ENCODE measurements at regions not wholly inside any gene's neighbourhood (a gene's known extent, or its start where the extent isn't known, plus 50 kb on each side); places are given as distances from the start of the nearest gene placed in this dataset.
A peak's percentile ranks its signal among the peaks of the same experiment; 100 is the strongest.

DNA sequence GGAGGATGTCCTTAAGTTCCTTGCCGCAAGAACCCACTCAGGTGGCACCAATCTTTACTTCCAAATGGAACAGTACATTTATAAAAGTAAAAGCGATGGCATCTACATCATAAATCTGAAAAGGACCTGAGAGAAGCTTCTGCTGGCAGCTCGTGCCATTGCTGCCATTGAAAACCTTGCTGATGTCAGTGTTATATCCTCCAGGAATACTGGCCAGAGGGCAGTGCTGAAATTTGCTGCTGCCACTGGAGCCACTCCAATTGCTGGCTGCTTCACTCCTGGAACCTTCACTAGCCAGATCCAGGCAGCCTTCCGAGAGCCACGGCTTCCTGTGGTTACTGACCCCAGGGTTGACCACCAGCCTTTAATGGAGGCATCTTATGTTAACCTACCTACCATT is 191.7 kb downstream of the TRIM27 start:
- peaks cover 13% of the 10 kb centered on the region for H3K4me1 Mint-ChIP-seq
- peaks cover 29% of the 10 kb centered on the region for H3K9me3 Mint-ChIP-seq
- intact Hi-C loops (cut with micrococcal nuclease): no loop called here
- no peak overlapping the region for H3K27ac Mint-ChIP-seq
- H3K4me3 Mint-ChIP-seq: no peak overlapping the region
- H3K36me3 Mint-ChIP-seq (ENCODE audit: low read depth): peaks cover 5% of the 10 kb centered on the region
- peaks cover 81% of the 10 kb centered on the region for H3K27me3 Mint-ChIP-seq
- no peak for DNase-seq

DNA sequence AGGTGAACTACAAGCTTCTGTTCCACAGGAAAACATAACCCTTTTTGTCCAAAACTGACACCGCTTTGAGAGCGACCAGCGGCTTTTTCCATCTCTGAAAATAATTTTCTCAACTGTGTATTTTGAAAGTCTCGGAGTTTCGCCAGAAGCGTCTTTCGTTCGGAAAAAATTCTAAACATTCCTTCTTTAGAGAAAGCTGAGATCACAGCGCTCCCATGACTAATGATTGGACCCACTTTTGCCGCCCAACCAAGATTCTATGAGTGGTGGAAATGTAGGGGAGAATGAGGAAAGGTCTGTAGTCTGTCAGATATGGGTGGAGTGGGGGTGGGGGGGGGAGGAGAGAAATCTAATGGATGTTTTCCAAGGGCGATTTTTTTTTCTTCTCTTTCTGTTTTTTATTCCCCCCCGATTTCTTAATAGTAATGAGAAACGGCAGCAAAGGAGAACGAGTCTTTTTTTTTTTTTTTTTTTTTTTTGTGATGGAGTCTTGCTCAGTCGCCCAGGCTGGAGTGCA is 189.3 kb downstream of the TRIM27 start:
- H3K27me3 Mint-ChIP-seq: peaks cover 81% of the 10 kb centered on the region
- intact Hi-C loops (cut with micrococcal nuclease): loop anchor here (2.0 kb wide), 1 partner anchor 32 kb away; no protein-coding TSS in a partner anchor

DNA sequence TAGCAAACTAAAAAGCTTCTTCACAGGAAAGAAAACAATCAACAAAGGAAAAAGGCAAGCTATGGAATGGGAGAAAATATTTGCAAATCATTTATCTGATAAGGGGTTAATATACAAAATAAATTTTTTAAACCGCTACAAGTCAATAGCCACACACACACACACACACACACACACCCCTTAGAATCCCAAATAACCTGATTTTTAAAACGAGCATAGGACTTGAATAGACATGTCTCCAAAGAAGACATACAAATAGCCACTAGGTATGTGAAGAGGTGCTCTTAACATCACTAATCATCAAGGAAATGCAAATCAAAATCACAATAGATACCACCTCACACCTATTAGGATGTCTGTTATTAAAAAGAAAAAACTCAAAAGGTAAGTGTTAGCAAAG is 187.7 kb downstream of the TRIM27 start:
- DNase-seq: no peak
- H3K27ac Mint-ChIP-seq: no peak overlapping the region
- peaks cover 46% of the 10 kb centered on the region for H3K9me3 Mint-ChIP-seq
- intact Hi-C loops (cut with micrococcal nuclease): loop anchor here (2.0 kb wide), 2 partner anchors 75 to 1441 kb away; no protein-coding TSS in a partner anchor
- peaks cover 12% of the 10 kb centered on the region for H3K36me3 Mint-ChIP-seq (ENCODE audit: low read depth)
- peaks cover 5% of the 10 kb centered on the region for H3K4me1 Mint-ChIP-seq
- no peak overlapping the region for H3K4me3 Mint-ChIP-seq
- peaks cover 74% of the 10 kb centered on the region for H3K27me3 Mint-ChIP-seq

More for the DNA sequence above, 189.3 kb downstream of the TRIM27 start:
- H3K36me3 Mint-ChIP-seq (ENCODE audit: low read depth): peaks cover 12% of the 10 kb centered on the region
- H3K9me3 Mint-ChIP-seq: peaks cover 48% of the 10 kb centered on the region
- no peak overlapping the region for H3K4me3 Mint-ChIP-seq
- H3K27ac Mint-ChIP-seq: no peak overlapping the region
- no peak for DNase-seq
- H3K4me1 Mint-ChIP-seq: peaks cover 9% of the 10 kb centered on the region

DNA sequence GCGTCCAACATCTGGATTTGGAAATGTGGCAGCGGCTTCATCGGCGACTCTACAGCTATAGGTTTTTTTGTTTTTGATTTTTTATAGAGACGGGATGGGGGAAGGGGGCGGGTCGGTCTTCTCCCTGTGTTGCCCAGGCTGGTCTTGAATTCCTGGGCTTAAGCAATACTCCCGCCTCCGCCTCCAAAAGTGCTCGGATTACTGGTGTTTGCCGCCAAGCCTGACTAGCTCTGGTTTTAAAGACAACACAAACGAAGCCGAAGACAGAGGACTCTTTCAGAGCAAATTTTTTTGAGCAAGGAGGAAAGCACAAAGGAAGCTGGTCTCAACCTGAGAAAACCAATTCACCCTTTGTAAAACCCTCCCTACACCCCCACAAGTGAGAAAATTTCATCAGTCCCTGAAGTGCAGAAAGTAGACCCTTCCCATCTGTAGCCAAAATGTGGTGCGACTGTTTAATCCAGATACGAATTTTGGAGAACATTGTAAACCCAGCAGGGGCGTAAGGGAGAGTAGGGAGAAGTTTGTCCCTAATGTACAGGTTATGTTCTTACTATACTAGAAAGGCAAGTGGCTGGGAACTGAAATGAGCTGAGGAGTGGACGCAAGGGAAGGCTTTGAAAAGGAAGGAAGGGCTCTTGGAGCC is 185.9 kb downstream of the TRIM27 start:
- Mint-ChIP-seq H3K4me1 (peaks cover 5% of the 10 kb centered on the region), H3K4me3 (no peak overlapping the region), H3K9me3 (peaks cover 44% of the 10 kb centered on the region), H3K27me3 (peaks cover 64% of the 10 kb centered on the region), H3K36me3 (ENCODE audit: low read depth) (peaks cover 12% of the 10 kb centered on the region), H3K27ac (no peak overlapping the region)
- intact Hi-C loops (cut with micrococcal nuclease): loop anchor here (2.0 kb wide), 2 partner anchors 73 to 1443 kb away; no protein-coding TSS in a partner anchor
- DNase-seq: no peak

DNA sequence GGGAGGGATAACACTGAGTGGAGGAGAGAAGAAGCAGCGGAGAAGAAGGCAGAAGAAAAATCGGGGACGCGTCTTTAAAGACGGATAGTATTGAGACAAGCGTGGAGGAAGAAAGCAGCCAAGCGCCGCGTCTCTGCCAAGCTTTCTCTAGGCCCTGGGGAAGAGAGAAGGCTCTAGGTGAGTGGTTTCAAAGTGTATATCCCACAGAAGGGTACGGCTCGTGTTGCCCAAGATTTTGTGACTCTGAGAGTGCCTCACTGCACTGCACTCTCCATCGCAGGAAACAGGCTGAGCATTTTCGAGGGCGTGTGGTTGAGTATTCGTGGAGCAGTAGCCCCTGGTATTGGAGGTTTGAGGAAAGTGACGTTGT is 185.4 kb downstream of the TRIM27 start:
- peaks cover 64% of the 10 kb centered on the region for H3K27me3 Mint-ChIP-seq
- intact Hi-C loops (cut with micrococcal nuclease): no loop called here
- H3K36me3 Mint-ChIP-seq (ENCODE audit: low read depth): peaks cover 12% of the 10 kb centered on the region
- H3K27ac Mint-ChIP-seq: peak overlapping the region; percentile 18
- no peak overlapping the region for H3K4me3 Mint-ChIP-seq
- H3K4me1 Mint-ChIP-seq: peaks cover 5% of the 10 kb centered on the region
- H3K9me3 Mint-ChIP-seq: peaks cover 42% of the 10 kb centered on the region
- DNase-seq: no peak

DNA sequence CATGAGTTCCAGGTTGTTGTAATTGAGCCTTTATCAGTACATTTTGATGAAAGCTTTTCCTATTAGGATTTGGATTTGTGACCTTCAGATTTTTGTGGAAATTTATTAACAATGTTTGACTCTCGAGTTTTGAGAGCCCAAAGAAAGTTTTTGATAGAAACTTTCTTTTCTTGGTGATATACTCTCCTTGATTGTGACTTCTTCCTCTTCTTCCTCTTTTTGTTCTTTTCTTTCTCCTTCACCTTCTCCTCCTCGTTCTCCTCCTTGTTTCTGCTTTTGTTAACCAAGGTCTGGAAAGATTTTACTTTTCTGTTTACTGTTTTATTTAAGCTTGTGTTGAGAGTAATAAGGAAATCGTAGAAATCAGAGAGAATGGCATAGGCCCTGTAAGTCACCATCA is 182.4 kb downstream of the TRIM27 start:
- Mint-ChIP-seq H3K27ac (no peak overlapping the region), H3K27me3 (peaks cover 57% of the 10 kb centered on the region), H3K9me3 (peaks cover 32% of the 10 kb centered on the region), H3K4me3 (no peak overlapping the region), H3K36me3 (ENCODE audit: low read depth) (peaks cover 9% of the 10 kb centered on the region), H3K4me1 (peaks cover 5% of the 10 kb centered on the region)
- no peak for DNase-seq
- intact Hi-C loops (cut with micrococcal nuclease): no loop called here

DNA sequence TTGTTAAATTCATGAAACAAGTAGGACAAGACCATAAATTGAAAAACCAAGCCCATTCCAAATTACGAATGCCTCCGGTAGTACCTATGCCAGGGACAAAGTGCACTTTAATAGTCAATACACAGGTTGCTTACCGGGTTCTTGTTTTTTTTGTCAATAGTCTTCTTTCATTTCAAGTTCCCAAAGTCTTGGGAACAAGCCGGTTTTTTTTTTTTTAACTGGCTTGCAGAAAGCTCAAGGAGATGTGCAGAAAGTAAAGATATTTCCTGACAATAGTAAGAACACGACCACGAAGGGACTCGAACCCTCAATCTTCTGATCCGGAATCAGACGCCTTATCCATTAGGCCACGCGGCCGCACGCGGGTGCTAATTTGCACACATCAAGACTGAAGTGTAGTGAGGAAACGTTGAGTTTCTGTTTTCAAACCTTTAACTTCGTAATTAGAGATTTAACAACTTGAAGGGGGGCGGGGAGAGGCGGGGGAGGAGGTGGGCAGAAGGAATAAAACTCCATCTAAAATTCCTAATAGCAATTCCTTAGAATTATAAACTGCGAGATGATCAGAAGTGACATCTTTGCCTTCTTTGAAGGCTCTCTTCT is 181.0 kb downstream of the TRIM27 start:
- no peak for DNase-seq

DNA sequence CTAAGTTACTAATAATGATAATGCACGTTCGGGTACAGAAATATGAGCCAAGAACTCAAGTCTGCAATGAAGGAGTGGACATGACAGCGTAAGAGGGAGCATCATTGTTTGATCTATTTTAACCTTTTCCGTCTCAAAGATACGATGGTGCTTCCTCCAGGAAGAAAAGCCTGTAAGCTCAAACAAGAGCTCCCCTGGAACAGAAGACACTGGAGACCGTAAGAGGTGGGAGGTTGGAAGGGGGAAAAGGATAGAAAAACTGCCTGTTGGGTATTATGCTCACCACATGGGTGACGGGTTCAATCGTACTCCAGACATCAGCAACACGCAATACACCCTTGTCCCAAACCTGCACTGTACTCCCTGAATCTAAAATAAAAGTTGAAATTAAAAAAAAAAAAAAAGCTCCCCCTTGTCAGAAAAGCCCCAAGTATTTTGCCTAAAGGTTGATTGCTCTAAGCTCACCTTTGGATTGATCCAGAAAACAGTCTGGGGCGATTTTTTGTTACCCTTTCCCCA is 180.5 kb downstream of the TRIM27 start:
- peaks cover 52% of the 10 kb centered on the region for H3K27me3 Mint-ChIP-seq
- no peak overlapping the region for H3K4me3 Mint-ChIP-seq
- DNase-seq: no peak
- H3K9me3 Mint-ChIP-seq: peaks cover 23% of the 10 kb centered on the region
- H3K4me1 Mint-ChIP-seq: peaks cover 2% of the 10 kb centered on the region
- intact Hi-C loops (cut with micrococcal nuclease): no loop called here
- peaks cover 4% of the 10 kb centered on the region for H3K36me3 Mint-ChIP-seq (ENCODE audit: low read depth)
- no peak overlapping the region for H3K27ac Mint-ChIP-seq

More for the DNA sequence above, 181.0 kb downstream of the TRIM27 start:
- Mint-ChIP-seq H3K27ac (no peak overlapping the region), H3K9me3 (peaks cover 26% of the 10 kb centered on the region), H3K36me3 (ENCODE audit: low read depth) (peaks cover 7% of the 10 kb centered on the region), H3K27me3 (peaks cover 55% of the 10 kb centered on the region), H3K4me1 (peaks cover 4% of the 10 kb centered on the region), H3K4me3 (no peak overlapping the region)
- intact Hi-C loops (cut with micrococcal nuclease): no loop called here

DNA sequence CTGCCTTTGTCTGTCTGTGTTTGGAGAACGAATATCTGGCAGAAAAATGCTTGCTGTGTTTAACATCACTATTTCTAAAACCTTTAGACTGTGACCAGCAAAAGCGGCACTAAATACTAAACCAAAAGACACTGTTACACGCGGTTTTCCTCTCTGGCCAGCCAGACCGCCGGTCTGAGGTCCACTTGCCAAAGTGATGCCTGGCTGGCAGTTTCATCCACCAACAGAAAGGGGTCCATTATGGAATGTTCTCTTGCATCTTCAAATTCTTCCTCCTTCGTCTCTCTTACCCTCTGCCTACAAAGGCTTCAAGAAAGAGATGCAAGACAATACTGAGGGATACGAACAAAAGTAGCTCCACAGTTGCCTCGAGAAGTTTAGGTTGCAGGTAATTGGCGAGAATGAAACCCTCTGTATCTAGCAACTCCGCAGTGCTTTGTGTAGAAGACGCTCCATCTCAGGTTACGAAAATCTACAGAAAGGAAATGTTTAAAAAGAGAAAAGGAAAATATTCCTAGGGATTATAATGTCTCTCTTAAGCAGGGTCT is 176.6 kb downstream of the TRIM27 start:
- Mint-ChIP-seq H3K4me3 (no peak overlapping the region), H3K27ac (no peak overlapping the region), H3K36me3 (ENCODE audit: low read depth) (no peaks in the 10 kb centered on the region), H3K27me3 (peaks cover 36% of the 10 kb centered on the region), H3K9me3 (peaks cover 12% of the 10 kb centered on the region), H3K4me1 (no peaks in the 10 kb centered on the region)
- DNase-seq: no peak
- intact Hi-C loops (cut with micrococcal nuclease): no loop called here

DNA sequence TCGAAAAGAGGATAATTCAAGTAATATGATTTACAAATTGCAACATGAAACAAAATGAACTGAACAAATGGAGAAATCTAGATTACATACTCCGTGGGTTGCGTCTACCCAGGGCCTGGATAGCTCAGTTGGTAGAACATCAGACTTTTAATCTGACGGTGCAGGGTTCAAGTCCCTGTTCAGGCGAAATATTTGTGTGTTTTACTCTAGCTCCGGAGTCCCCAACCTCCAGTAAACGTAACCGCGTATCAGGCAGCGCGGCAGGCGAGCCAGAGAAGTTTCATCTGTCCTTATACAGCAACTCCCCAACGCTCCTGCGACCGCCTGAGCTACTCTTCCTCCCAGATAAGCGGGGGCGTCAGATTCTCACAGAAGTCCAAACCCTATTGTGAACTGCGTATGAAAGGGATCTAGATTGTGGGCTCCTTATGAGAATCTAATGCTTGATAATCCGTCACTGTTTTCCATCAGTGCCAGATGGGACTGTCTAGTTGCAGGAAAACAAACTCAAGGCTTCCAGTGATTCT is 176.1 kb downstream of the TRIM27 start:
- Mint-ChIP-seq H3K4me3 (no peak overlapping the region), H3K9me3 (peaks cover 12% of the 10 kb centered on the region), H3K36me3 (ENCODE audit: low read depth) (no peaks in the 10 kb centered on the region), H3K27me3 (peaks cover 36% of the 10 kb centered on the region), H3K4me1 (no peaks in the 10 kb centered on the region), H3K27ac (no peak overlapping the region)
- intact Hi-C loops (cut with micrococcal nuclease): no loop called here
- no peak for DNase-seq

DNA sequence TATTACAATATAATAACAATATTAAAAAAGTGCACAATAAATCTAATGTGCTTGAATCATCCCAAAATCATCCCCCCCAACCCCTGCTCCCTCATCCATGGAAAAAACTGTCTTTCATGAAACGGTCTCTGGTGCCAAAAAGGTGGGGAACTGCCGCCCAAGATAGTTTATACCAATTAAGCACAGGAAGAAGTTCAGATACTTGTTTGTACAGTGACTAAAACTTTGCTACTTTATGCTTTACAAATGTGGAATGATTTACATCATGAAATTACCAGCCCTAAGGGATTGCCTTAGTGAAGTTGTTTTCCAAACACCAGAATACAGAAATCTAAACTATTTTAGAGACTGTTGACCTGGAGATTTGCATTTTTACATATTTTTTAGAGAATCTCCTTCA is 175.6 kb downstream of the TRIM27 start:
- intact Hi-C loops (cut with micrococcal nuclease): no loop called here
- no peak overlapping the region for H3K4me3 Mint-ChIP-seq
- H3K4me1 Mint-ChIP-seq: no peaks in the 10 kb centered on the region
- peaks cover 10% of the 10 kb centered on the region for H3K9me3 Mint-ChIP-seq
- DNase-seq: no peak
- no peaks in the 10 kb centered on the region for H3K36me3 Mint-ChIP-seq (ENCODE audit: low read depth)
- H3K27ac Mint-ChIP-seq: no peak overlapping the region
- peaks cover 31% of the 10 kb centered on the region for H3K27me3 Mint-ChIP-seq

DNA sequence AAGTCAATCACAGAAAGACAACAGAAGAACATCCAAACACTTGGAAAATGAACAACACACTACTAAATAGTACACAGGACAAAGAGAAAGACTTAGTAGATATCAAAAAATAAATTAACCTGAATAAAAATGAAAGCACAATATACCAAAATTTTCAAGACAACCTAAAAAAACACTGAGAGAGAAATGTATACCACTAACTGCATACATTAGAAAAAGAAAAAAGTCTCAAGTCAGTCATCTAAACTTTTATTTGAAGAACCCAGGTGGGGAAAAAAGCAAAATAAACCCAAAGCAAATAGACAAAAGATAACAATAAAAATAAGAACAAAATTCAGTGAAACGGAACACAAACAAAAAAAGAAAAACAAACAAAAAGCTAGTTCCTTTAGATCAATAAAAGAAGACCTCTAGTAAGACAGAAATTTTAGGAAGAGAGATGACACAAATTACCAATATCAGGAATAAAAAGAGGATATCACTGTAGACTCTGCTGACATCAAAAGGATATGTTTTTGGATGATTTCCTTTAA is 172.8 kb downstream of the TRIM27 start:
- no peak overlapping the region for H3K4me3 Mint-ChIP-seq
- no peaks in the 10 kb centered on the region for H3K4me1 Mint-ChIP-seq
- no peaks in the 10 kb centered on the region for H3K36me3 Mint-ChIP-seq (ENCODE audit: low read depth)
- H3K27me3 Mint-ChIP-seq: peaks cover 16% of the 10 kb centered on the region
- peaks cover 6% of the 10 kb centered on the region for H3K9me3 Mint-ChIP-seq
- no peak overlapping the region for H3K27ac Mint-ChIP-seq
- intact Hi-C loops (cut with micrococcal nuclease): no loop called here
- DNase-seq: no peak

DNA sequence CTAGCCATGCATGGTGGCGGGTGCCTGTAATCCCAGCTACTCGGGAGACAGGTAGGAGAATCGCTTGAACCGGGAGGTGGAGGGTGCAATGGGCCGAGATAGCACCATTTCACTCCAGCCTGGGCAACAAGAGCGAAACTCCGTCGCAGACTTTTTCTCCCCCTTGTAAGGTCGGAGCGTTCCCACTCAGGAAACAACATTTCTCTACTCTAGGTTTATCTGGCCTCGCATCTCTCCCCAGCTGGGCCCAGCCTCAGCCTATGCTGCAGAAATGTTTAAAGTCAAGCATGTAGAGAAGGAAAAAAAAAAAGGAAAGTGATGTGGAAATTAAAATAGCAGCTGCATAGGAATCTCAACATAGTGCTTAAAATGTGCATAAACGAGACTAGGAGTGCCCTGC is 172.3 kb downstream of the TRIM27 start:
- Mint-ChIP-seq H3K9me3 (peaks cover 6% of the 10 kb centered on the region), H3K27me3 (peaks cover 13% of the 10 kb centered on the region), H3K4me1 (no peaks in the 10 kb centered on the region), H3K27ac (no peak overlapping the region), H3K4me3 (no peak overlapping the region), H3K36me3 (ENCODE audit: low read depth) (no peaks in the 10 kb centered on the region)
- intact Hi-C loops (cut with micrococcal nuclease): no loop called here
- no peak for DNase-seq

DNA sequence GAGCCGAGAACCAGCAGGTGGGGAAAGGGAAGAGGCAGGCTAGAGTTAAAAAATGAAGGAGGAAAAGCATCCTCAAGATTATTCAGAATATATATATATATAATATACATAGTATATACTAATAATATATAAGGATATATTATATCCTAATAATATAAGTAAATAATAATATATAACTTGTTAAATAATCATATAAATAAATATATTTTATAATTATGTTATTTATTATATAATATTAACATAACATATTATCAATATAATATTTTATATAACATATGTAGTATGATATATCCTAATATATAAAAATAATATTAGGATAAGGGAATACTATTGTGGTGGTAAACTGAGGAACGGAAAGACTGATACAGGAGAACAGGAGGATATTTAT is 171.8 kb downstream of the TRIM27 start:
- Mint-ChIP-seq H3K36me3 (ENCODE audit: low read depth) (no peaks in the 10 kb centered on the region), H3K9me3 (peaks cover 6% of the 10 kb centered on the region), H3K27me3 (peaks cover 12% of the 10 kb centered on the region), H3K4me3 (no peak overlapping the region), H3K4me1 (no peaks in the 10 kb centered on the region), H3K27ac (no peak overlapping the region)
- no peak for DNase-seq
- intact Hi-C loops (cut with micrococcal nuclease): no loop called here

Data from activated CD4-positive, alpha-beta T cell treated with anti-CD3 and anti-CD28 coated beads, Interleukin-2, amount 10 ng/mL, durations not matched to agents 24 days and 14 days (primary cell).